GM20000 (cell line): ENCODE measurements at regions not wholly inside any gene's neighbourhood (a gene's known extent, or its start where the extent isn't known, plus 50 kb on each side); places are given as distances from the start of the nearest gene placed in this dataset.

Experiments used
- DNase-seq: peaks from one replicate; pipeline ENCODE4 v3.0.0; 2012; ENCODE audit warnings: low spot score
- TF ChIP-seq, protein P1 (sequence below): IDR thresholded peaks from 2 replicates; pipeline ENCODE4 v1.5.1; 2012; ENCODE audit warnings: mild to moderate bottlenecking, control low read depth; ENCODE audit errors: extremely low read depth, missing control alignments

DNA sequence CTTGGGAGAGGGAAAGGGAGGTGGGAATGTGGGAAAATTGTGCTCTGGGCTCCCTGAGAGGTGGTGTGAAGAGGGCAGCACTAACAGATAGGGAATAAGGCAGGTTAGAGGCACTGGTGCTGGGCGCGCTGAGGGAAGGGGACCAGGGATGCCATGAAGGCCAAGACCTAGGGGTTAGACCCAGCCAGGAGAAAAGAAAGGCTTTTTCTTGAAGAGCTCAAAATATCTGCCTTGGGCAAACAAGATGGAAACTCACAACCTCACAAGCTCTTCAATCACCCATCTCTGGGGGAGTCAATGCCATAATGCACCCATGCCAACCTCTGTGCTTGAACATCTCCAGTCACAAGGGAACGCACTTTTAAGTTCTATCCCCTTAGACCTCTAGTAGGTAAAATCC, 363.6 kb upstream of the CHD6 start:
- DNase-seq = no peak
- TF ChIP-seq, protein P1, sequence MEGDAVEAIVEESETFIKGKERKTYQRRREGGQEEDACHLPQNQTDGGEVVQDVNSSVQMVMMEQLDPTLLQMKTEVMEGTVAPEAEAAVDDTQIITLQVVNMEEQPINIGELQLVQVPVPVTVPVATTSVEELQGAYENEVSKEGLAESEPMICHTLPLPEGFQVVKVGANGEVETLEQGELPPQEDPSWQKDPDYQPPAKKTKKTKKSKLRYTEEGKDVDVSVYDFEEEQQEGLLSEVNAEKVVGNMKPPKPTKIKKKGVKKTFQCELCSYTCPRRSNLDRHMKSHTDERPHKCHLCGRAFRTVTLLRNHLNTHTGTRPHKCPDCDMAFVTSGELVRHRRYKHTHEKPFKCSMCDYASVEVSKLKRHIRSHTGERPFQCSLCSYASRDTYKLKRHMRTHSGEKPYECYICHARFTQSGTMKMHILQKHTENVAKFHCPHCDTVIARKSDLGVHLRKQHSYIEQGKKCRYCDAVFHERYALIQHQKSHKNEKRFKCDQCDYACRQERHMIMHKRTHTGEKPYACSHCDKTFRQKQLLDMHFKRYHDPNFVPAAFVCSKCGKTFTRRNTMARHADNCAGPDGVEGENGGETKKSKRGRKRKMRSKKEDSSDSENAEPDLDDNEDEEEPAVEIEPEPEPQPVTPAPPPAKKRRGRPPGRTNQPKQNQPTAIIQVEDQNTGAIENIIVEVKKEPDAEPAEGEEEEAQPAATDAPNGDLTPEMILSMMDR = no peak

DNA sequence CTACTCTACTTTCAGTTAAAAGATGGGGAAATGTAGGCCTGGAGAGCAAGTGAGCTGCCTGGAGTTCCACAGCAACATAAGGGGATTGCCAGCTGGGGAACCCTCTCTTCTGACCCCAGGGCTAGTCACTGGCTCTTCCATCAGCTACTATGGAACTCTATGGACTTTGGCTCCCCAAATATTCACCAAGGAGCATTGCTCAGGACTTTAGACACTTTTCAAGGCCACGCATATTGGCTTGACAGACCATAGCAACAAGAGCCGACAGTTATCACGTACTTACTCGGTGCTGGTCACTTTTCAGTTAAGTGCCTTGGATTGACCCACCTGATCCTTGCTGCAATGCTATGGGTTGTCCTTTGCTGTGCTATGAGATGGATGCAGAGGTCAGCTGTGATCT, 360.7 kb upstream of the CHD6 start:
- TF ChIP-seq, protein P1 = no peak
- DNase-seq = no peak

GRCh38 chr20:41978246-41978790, 360.1 kb upstream of the CHD6 start:
- TF ChIP-seq, protein P1 = no peak
- DNase-seq = no peak

DNA sequence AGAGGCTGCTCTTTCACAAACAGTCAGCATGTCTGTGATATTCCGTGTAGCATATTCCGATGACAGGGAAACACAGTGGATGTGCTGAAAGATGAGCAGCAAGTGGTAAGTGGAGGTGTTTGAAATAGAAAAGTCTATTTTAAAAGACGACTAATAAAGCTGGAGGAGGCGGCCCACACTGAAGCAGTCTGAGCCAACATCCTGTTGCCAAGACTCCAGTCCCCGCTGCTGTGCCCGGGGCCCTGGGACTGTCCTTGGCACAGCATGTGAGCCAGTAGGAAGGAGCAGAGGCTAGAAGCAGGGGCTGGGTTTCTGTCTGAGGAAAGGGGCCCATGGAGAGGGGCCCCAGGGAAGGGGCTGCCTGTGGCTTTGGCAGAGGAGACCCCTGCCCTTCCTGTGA, 351.5 kb upstream of the CHD6 start:
- TF ChIP-seq, protein P1 = no peak
- no peak for DNase-seq

- DNase-seq = no peak
- TF ChIP-seq, protein P1 = no peak
Observed at GRCh38 chr20:41960166-41960565, 342.0 kb upstream of the CHD6 start.

GRCh38 chr20:41958391-41958790, 340.2 kb upstream of the CHD6 start:
- no peak for DNase-seq
- TF ChIP-seq, protein P1 = no peak

- peak; percentile 17 for DNase-seq
Observed at GRCh38 chr20:41956338-41957074, 338.3 kb upstream of the CHD6 start.

More at GRCh38 chr20:41956338-41957074, 338.3 kb upstream of the CHD6 start:
- TF ChIP-seq, protein P1 = peak; percentile 15
